Activated naive CD4-positive, alpha-beta T cell treated with anti-CD3 and anti-CD28 coated beads, Interleukin-2, amount 10 ng/mL, durations not matched to agents 7 days and 5 days (primary cell): ENCODE measurements at regions not wholly inside any gene's neighbourhood (a gene's known extent, or its start where the extent isn't known, plus 50 kb on each side); places are given as distances from the start of the nearest gene placed in this dataset.
A peak's percentile ranks its signal among the peaks of the same experiment; 100 is the strongest.
"Not testable (repeated sequence)": the region's sequence is repeated elsewhere in the genome, so short reads cannot be mapped to it uniquely, and the experiment has no call there.

ENCODE experiments used
- CTCF ChIA-PET: fragments of 350-600 bp; sonication (Branson Sonifier 250); formaldehyde crosslinking; loops from one replicate; lab custom pipeline; 2021; ENCODE audit warnings: antibody characterized with exemption; lab: Charles Lee
- DNase-seq: peaks from one replicate; pipeline ENCODE4 v3.0.0-alpha.2; 2020
- H3K27ac Mint-ChIP-seq: one replicate; pipeline ENCODE4 v1.8.0; 2021; ENCODE audit warnings: mild to moderate bottlenecking, moderate library complexity, mixed read lengths
- H3K27me3 Mint-ChIP-seq: one replicate; pipeline ENCODE4 v1.8.0; 2021; ENCODE audit warnings: mild to moderate bottlenecking, mixed read lengths
- H3K36me3 Mint-ChIP-seq: one replicate; pipeline ENCODE4 v1.8.0; 2021; ENCODE audit warnings: mixed read lengths
- H3K4me1 Mint-ChIP-seq: one replicate; pipeline ENCODE4 v1.8.0; 2021; ENCODE audit warnings: mixed read lengths
- H3K4me3 Mint-ChIP-seq: one replicate; pipeline ENCODE4 v1.8.0; 2021; ENCODE audit warnings: mild to moderate bottlenecking, moderate library complexity, mixed read lengths
- H3K9me3 Mint-ChIP-seq: one replicate; pipeline ENCODE4 v1.8.0; 2021; ENCODE audit warnings: mixed read lengths

- peak overlapping the region; percentile 15 for H3K4me3 Mint-ChIP-seq
- CTCF ChIA-PET, H3K36me3 Mint-ChIP-seq: not testable (repeated sequence)
These were observed 547.2 kb downstream of the FAM72C start for GRCh38 chr1:143424491-143425032.

GRCh38 chr1:143423832-143424231 is 548.0 kb downstream of the FAM72C start:
- H3K4me3 Mint-ChIP-seq, H3K4me1 Mint-ChIP-seq, DNase-seq, H3K36me3 Mint-ChIP-seq, CTCF ChIA-PET, H3K9me3 Mint-ChIP-seq, H3K27ac Mint-ChIP-seq, H3K27me3 Mint-ChIP-seq: not testable (repeated sequence)

More at GRCh38 chr1:143424491-143425032, 547.2 kb downstream of the FAM72C start:
- H3K4me1 Mint-ChIP-seq, H3K27me3 Mint-ChIP-seq, H3K9me3 Mint-ChIP-seq, H3K27ac Mint-ChIP-seq: not testable (repeated sequence)
- DNase-seq = peak; percentile 17

GRCh38 chr1:143421290-143421689 is 550.5 kb downstream of the FAM72C start:
- H3K4me3 Mint-ChIP-seq, H3K4me1 Mint-ChIP-seq, H3K27ac Mint-ChIP-seq, CTCF ChIA-PET, H3K27me3 Mint-ChIP-seq, H3K9me3 Mint-ChIP-seq, H3K36me3 Mint-ChIP-seq, DNase-seq: not testable (repeated sequence)
